Natural killer cell (primary cell): ENCODE measurements at regions not wholly inside any gene's neighbourhood (a gene's known extent, or its start where the extent isn't known, plus 50 kb on each side); places are given as distances from the start of the nearest gene placed in this dataset.

Experiments
- ATAC-seq, 3 donors: fragments of 150-1000 bp in 2 of 3; fragments of 200-7000 bp in 1 of 3; cut with Tn5 transposase; 1 replicate in 1 of 3; 2 replicates in 2 of 3; pipeline ENCODE4 v1.10.0; 2021; ENCODE audit warnings: mild to moderate bottlenecking in 2 of 3, moderate library complexity in 2 of 3
- DNase-seq, 2 donors: peaks; one replicate each; pipeline versions ENCODE4 v3.0.0 to v3.0.0-alpha.2; 2013 to 2021; ENCODE audit warnings: mixed read lengths in 1 of 2
- H3K27ac ChIP-seq: one replicate; pipeline ENCODE4 v1.5.1; 2013; ENCODE audit warnings: mild to moderate bottlenecking, low read length
- H3K27me3 ChIP-seq: one replicate; pipeline ENCODE4 v1.6.1; 2013; ENCODE audit warnings: low read length; ENCODE audit not compliant: control insufficient read depth, insufficient read depth
- H3K36me3 ChIP-seq: one replicate; pipeline ENCODE4 v1.6.1; 2013; ENCODE audit warnings: low read length; ENCODE audit not compliant: control insufficient read depth, insufficient read depth
- H3K4me1 ChIP-seq: one replicate; pipeline ENCODE4 v1.6.1; 2013; ENCODE audit warnings: low read length; ENCODE audit not compliant: control insufficient read depth, insufficient read depth
- H3K4me3 ChIP-seq: one replicate; pipeline ENCODE4 v1.5.1; 2013; ENCODE audit warnings: low read length
- H3K9me3 ChIP-seq: one replicate; pipeline ENCODE4 v1.6.1; 2013; ENCODE audit warnings: low read length; ENCODE audit not compliant: control insufficient read depth, insufficient read depth
- H3K27ac Mint-ChIP-seq, 2 donors: one replicate each; pipeline ENCODE4 v1.8.0; 2022; ENCODE audit warnings: mild to moderate bottlenecking in 2 of 2, mixed read lengths in 2 of 2, moderate library complexity in 1 of 2
- H3K27me3 Mint-ChIP-seq, 2 donors: one replicate each; pipeline ENCODE4 v1.8.0; 2022; ENCODE audit warnings: low read depth in 2 of 2, mixed read lengths in 2 of 2
- H3K36me3 Mint-ChIP-seq: one replicate; pipeline ENCODE4 v1.8.0; 2022; ENCODE audit warnings: mixed read lengths
- H3K4me1 Mint-ChIP-seq, 2 donors: one replicate each; pipeline ENCODE4 v1.8.0; 2022; ENCODE audit warnings: mixed read lengths in 2 of 2
- H3K4me3 Mint-ChIP-seq: one replicate; pipeline ENCODE4 v1.8.0; 2022; ENCODE audit warnings: mild to moderate bottlenecking, moderate library complexity, mixed read lengths
- H3K9me3 Mint-ChIP-seq, 2 donors: one replicate each; pipeline ENCODE4 v1.8.0; 2022; ENCODE audit warnings: mixed read lengths in 2 of 2
- WGBS: methylation state at CpG from one replicate; pipeline ENCODE4 v1.1.7; 2013; ENCODE audit warnings: missing lambda C conversion rate; ENCODE audit not compliant: insufficient coverage; 5-methylcytosine and 5-hydroxymethylcytosine counted together
- intact Hi-C: fragments of 100-400 bp; cut with micrococcal nuclease; formaldehyde crosslinking; loops from one replicate; pipeline ENCODE4 v1.14.2; 2022
- TF ChIP-seq, protein P1 (sequence below): fragments of 200-600 bp; IDR thresholded peaks from one replicate; pipeline ENCODE4 v1.8.0; 2022; ENCODE audit warnings: antibody characterized with exemption

DNA sequence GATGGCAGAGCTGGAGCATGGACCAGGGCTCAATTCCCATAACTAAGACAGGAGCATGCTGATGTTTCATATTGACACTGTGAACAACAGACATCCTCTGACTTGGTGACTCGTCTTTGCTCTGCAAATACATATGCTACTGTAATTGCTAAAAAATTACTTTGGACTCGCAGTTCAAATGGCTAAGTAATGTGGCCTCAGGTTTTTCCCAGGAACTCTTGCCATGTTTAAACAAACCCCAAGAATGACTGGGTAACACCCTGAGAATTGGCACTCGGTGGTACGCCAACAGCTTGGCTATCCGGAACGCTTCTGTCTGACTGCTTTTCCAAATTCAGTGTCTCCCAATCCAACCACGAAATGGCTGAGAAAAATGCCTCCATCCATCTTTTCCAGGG is 456.7 kb upstream of the THBS1 start:
- Histone ChIP-seq H3K4me3 (no peak overlapping the region), H3K27ac (no peak overlapping the region), H3K36me3 (no peaks in the 10 kb centered on the region), H3K27me3 (no peaks in the 10 kb centered on the region), H3K4me1 (no peaks in the 10 kb centered on the region), H3K9me3 (no peaks in the 10 kb centered on the region)
- no peak for DNase-seq
- no peaks in the 10 kb centered on the region for H3K36me3 Mint-ChIP-seq
- no peak for ATAC-seq
- H3K4me3 Mint-ChIP-seq: no peak overlapping the region
- TF ChIP-seq, protein P1, sequence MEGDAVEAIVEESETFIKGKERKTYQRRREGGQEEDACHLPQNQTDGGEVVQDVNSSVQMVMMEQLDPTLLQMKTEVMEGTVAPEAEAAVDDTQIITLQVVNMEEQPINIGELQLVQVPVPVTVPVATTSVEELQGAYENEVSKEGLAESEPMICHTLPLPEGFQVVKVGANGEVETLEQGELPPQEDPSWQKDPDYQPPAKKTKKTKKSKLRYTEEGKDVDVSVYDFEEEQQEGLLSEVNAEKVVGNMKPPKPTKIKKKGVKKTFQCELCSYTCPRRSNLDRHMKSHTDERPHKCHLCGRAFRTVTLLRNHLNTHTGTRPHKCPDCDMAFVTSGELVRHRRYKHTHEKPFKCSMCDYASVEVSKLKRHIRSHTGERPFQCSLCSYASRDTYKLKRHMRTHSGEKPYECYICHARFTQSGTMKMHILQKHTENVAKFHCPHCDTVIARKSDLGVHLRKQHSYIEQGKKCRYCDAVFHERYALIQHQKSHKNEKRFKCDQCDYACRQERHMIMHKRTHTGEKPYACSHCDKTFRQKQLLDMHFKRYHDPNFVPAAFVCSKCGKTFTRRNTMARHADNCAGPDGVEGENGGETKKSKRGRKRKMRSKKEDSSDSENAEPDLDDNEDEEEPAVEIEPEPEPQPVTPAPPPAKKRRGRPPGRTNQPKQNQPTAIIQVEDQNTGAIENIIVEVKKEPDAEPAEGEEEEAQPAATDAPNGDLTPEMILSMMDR: no peak
- no peak overlapping the region for H3K27ac Mint-ChIP-seq
- H3K4me1 Mint-ChIP-seq: no peaks in the 10 kb centered on the region
- 90% methylated on average over 7 of the region's 7 CpGs for WGBS
- H3K9me3 Mint-ChIP-seq: no peaks in the 10 kb centered on the region
- intact Hi-C loops: no loop called here
- H3K27me3 Mint-ChIP-seq: peaks cover 15 to 37% of the 10 kb centered on the region in 2 donors

DNA sequence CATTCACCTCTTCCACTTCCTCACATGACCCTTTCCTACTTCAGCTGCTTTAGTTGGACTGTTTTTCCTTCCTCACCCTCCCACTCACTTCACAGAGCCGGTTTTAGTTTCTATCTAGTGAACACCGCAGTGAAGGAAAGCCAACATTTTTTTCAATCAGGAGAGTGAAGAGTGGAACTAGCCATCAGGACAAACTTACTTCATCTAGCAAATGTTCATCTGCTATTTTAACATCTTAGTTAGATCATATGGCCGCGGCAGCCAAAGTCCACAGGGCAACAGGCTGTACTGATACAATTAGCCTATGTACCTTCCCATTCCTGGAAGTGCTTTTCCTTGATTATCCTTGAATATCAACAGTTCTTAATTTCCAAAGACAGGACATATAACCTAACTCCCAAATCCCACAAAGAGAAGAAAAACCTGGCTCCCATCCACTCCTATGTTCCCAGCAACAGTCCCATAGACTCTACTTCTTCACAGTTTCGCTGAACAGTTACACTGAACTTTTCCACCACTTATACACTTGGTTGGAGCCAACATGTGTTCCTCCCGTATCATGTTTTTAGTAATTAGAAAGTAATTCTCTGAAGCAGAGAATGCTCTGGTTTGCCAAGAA is 456.2 kb upstream of the THBS1 start:
- Mint-ChIP-seq H3K36me3 (no peaks in the 10 kb centered on the region), H3K27ac (no peak overlapping the region), H3K9me3 (no peaks in the 10 kb centered on the region), H3K4me1 (no peaks in the 10 kb centered on the region), H3K27me3 (peaks cover 15 to 33% of the 10 kb centered on the region in 2 donors), H3K4me3 (no peak overlapping the region)
- ATAC-seq (no peak), DNase-seq (no peak)
- Histone ChIP-seq H3K4me1 (no peaks in the 10 kb centered on the region), H3K9me3 (no peaks in the 10 kb centered on the region), H3K4me3 (no peak overlapping the region), H3K27ac (no peak overlapping the region), H3K36me3 (no peaks in the 10 kb centered on the region), H3K27me3 (no peaks in the 10 kb centered on the region)
- intact Hi-C loops: no loop called here
- WGBS: 94% methylated on average over 5 of the region's 6 CpGs
- TF ChIP-seq, protein P1: no peak

DNA sequence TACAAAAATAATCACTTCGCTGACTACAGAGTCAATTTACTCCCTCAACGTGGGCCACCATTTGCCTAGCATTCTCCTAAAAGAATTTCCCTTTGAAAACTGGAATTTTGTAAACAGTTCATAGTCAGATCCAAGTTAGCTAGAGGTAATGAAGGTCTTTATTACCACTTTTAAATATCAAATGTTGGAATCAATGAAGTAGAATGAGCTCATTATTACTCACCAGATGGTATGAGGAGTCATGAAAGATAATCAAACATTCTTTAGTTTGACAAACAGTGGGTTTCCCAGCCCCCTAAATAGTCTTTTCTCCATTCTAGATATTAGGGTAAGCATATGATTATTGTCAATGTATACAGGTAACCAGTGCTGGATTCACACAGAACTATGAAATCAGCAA is 455.7 kb upstream of the THBS1 start:
- no peak for ATAC-seq
- intact Hi-C loops: no loop called here
- Histone ChIP-seq H3K36me3 (no peaks in the 10 kb centered on the region), H3K4me3 (no peak overlapping the region), H3K27me3 (no peaks in the 10 kb centered on the region), H3K9me3 (no peaks in the 10 kb centered on the region), H3K27ac (no peak overlapping the region), H3K4me1 (no peaks in the 10 kb centered on the region)
- WGBS: 85% methylated on average over 2 of the region's 2 CpGs
- TF ChIP-seq, protein P1: no peak
- Mint-ChIP-seq H3K27me3 (peaks cover 9 to 27% of the 10 kb centered on the region in 2 donors), H3K27ac (no peak overlapping the region), H3K4me3 (no peak overlapping the region), H3K4me1 (no peaks in the 10 kb centered on the region), H3K36me3 (no peaks in the 10 kb centered on the region), H3K9me3 (no peaks in the 10 kb centered on the region)
- no peak for DNase-seq

DNA sequence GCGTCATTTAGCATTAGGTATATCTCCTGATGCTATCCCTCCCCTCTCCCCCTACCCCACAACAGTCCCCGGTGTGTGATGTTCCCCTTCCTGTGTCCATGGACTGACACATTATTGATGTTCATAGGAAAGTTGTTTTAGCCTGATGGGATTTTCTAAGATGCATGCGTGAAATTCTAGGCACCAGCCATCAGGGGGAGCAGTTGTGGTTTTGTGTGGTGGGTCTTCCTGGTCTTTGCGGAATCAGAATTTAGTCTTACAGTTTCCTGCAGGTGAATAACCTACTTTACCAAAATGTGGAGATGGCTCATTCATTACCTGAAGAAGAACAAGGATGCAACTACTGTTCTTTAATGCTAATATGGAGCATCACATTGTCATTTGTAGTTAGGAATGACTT is 455.0 kb upstream of the THBS1 start:
- Histone ChIP-seq H3K4me3 (no peak overlapping the region), H3K4me1 (no peaks in the 10 kb centered on the region), H3K27ac (no peak overlapping the region), H3K9me3 (no peaks in the 10 kb centered on the region), H3K36me3 (no peaks in the 10 kb centered on the region), H3K27me3 (no peaks in the 10 kb centered on the region)
- peaks cover 9 to 24% of the 10 kb centered on the region in 2 donors for H3K27me3 Mint-ChIP-seq
- TF ChIP-seq, protein P1: peak; percentile 62
- DNase-seq (peak in 1 of 2 donors; percentile 62), ATAC-seq (peak in 1 of 3 donors; percentile 41)
- H3K36me3 Mint-ChIP-seq: no peaks in the 10 kb centered on the region
- no peak overlapping the region for H3K27ac Mint-ChIP-seq
- no peaks in the 10 kb centered on the region for H3K9me3 Mint-ChIP-seq
- intact Hi-C loops: loop anchor here (1.0 kb wide), 1 partner anchor 454 kb away; no protein-coding TSS in a partner anchor
- no peak overlapping the region for H3K4me3 Mint-ChIP-seq
- WGBS: 34% methylated on average over 3 of the region's 4 CpGs
- H3K4me1 Mint-ChIP-seq: no peaks in the 10 kb centered on the region
